GM21723 (cell line): ENCODE measurements at regions not wholly inside any gene's neighbourhood (a gene's known extent, or its start where the extent isn't known, plus 50 kb on each side); places are given as distances from the start of the nearest gene placed in this dataset.
"Not testable (repeated sequence)": the region's sequence is repeated elsewhere in the genome, so short reads cannot be mapped to it uniquely, and the experiment has no call there.

Experiments used
- ATAC-seq: cut with Tn5 transposase; IDR thresholded peaks from one replicate; pipeline ENCODE4 v1.9.1; 2021; ENCODE audit warnings: mild to moderate bottlenecking, moderate library complexity; ENCODE audit not compliant: unreplicated experiment

GRCh38 chr12:68387338-68387737, 55.2 kb upstream of the MDM1 start:
- no peak for ATAC-seq

- ATAC-seq = no peak
Measured at GRCh38 chr12:68389305-68389704, 57.1 kb upstream of the MDM1 start.

GRCh38 chr12:68391937-68392336, 59.8 kb upstream of the MDM1 start:
- no peak for ATAC-seq

- no peak for ATAC-seq
Measured at GRCh38 chr12:68392376-68392775, 60.2 kb upstream of the MDM1 start.

DNA sequence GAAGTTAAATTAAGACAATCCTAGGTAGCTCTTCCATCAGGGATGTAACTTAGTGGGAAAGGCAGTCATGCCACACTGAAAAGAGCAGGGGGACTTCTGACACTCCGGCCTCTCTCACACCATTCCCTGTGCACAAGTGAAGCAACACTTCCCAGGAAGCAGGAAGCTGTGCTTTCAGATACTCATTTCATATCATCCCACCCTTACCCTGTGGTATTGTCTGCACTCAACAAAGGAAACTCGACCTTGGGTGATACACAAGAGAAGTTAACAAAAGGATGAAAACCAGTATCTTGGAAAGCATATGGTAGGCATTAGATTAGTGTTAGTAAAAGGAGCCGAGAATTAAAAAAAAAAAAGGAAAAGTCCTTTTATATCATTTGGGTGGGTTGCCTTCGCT, 61.3 kb upstream of the MDM1 start:
- ATAC-seq = no peak

- ATAC-seq = no peak
Measured at GRCh38 chr12:68397566-68398158, 65.5 kb upstream of the MDM1 start.

DNA sequence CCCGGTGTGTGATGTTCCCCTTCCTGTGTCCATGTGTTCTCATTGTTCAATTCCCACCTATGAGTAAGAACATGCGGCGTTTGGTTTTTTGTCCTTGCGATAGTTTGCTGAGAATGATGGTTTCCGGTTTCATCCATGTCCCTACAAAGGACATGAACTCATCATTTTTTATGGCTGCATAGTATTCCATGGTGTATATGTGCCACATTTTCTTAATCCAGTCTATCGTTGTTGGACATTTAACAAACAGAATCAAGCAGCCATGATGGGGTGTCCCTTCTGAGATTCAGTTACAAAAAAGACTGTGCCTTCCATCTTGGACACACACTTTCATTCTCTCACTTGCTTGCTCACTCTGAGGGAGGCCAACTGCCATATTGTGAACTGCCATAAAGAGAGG, 66.5 kb upstream of the MDM1 start:
- not testable (repeated sequence) for ATAC-seq

DNA sequence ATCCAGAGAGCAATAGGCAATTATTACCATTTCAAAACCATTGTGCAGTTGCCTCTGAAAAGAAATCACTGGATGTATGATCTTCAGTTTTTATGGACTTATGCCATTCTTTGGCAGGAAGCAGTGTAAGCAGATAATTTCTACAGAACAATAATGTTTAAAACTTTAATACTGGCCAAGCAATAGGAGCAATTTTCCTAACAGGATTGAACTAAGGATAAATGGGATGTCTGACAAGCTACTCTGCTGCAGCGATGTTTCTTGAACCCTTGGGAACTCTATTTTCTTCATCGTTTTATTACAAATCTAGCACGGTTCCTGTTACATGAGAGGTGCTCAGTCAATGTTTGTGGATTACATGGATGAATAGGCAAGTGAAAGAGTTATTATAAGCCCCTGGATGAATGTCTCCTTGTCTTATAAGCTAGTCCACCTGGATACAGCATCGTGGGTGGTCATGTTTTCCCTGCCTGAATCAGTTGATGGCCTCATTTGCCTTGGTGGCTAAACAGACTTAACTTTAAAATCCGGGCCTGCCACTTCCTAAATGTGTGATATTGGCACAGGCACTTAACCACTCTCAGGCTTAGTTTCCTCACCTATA, 68.2 kb upstream of the MDM1 start:
- ATAC-seq = no peak

DNA sequence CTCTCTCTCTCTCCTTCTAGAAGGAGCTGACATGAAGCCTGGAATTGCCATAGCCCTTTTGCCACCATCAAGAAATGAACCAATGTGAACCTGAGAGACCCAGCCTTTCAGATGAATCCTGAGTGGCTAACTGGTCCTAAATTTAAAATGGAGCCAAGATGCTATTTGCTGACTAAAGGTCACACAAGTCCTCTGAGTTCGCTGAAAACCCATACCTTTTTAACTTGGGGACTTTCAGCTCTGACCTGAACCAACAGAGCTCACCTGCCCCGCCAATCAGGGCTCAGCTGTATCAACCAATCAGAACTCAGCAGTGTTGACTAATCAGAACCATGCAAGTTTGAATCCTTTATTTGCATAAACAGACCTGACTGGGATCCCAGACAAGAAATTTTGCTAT, 70.3 kb upstream of the MDM1 start:
- ATAC-seq = no peak

- no peak for ATAC-seq
Measured at GRCh38 chr12:68403296-68403695, 71.1 kb upstream of the MDM1 start.

GRCh38 chr12:68403711-68404110, 71.5 kb upstream of the MDM1 start:
- ATAC-seq = no peak

- no peak for ATAC-seq
Measured at GRCh38 chr12:68405343-68405781, 73.2 kb upstream of the MDM1 start.

DNA sequence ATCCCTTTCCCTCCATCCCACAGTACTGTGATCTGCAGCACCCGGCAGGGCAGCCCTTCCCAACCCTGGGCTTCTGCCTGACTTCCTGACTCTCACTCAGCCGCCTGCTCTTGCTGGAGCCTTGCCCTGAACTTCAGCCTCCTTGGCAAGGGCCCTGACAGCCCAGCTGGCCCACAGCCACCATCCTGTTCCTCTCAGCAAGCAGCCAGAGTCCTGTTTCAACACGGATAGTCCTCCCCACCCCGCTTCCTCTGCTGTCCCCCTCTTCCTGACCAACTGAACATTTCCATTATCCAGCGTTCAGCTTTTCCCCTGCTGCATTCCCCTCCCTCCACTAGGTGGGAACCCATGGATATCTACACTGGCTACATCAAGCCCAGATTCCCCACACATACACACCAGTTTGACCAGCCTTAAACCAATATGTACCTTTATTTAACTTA, 74.0 kb upstream of the MDM1 start:
- no peak for ATAC-seq

DNA sequence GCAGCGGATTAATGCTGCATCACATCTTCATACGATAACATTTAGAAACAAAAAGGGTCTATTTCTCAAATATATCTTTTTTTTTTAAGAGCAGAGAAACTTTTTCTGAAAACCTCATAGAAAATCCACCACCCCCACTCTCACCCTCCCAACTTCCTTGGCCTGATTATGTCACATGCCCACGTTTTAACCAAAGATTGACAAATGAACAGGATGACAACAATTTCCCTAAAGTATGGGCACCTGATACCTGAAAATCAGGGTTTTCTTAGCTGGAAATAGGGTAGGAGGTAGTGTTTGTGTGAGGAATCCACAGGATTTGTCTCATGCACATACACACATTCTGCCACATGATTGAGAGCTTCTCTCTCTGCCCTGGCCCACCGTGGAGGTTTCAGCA, 74.7 kb upstream of the MDM1 start:
- no peak for ATAC-seq

DNA sequence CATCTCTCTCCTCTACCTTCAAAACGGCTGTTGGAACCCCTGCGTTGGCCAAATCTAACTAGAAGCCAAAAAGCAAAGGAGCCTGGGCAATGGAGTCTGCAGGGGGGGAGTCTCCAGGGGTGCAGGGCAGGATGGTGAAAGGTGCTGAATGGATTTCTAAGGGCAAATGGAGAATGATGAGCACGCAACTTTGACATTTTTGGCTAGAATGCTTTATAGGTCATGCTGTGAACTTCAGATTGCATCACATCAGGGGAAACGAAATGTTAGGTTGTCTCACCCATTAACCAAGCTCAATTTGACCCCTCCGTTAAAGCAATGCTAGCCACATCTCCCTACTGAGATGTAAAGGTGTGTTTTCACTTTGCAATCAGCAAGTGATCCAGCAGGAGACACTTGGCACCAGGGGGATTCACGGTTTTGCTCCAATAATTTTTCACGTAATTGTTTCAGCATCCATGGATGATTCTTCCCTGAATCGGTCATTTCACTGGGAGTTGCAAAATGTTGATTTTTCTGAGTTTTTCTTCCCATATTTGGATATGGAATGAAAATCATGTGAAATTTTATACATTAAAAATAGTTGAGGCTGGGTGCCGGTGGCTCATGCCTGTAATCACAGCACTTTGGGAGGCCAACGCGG, 78.0 kb upstream of the MDM1 start:
- no peak for ATAC-seq

DNA sequence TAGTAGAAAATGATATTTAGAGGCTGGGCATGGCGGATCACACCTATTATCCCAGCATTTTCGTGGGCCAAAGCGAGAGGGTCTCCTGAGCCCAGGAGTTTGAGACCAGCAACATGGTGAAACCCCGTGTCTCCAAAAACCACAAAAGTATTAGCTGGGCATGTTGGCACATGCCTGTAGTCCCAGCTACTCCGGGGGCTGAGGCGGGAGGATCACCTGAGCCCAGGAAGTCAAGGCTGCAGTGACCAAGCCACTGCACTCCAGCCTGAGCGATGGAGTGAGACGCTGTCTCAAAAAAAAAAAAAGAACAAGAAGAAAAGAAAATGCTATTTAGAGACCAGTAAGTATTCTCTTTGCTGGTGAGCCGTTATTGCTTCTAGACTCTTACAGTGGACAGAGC, 79.2 kb upstream of the MDM1 start:
- no peak for ATAC-seq

- no peak for ATAC-seq
Measured at GRCh38 chr12:68414988-68415387, 82.8 kb upstream of the MDM1 start.

GRCh38 chr12:68416350-68416749, 84.2 kb upstream of the MDM1 start:
- no peak for ATAC-seq

GRCh38 chr12:68416826-68417225, 84.7 kb upstream of the MDM1 start:
- no peak for ATAC-seq

DNA sequence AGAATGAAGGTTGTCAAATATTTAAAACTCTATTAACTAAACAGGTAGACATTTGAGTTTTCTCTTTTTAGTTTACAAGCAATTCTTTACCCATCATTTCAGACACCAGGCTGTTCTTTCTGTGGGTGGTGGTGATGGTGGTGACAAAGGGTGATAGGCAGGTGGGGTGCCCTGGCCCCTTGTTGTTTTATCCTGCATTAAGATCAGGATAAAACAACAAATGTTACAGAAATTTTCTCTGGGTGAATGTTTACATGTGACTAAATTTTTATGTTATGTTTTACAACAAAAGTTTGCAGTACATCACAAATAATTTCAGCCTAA, 85.9 kb upstream of the MDM1 start:
- ATAC-seq = no peak

DNA sequence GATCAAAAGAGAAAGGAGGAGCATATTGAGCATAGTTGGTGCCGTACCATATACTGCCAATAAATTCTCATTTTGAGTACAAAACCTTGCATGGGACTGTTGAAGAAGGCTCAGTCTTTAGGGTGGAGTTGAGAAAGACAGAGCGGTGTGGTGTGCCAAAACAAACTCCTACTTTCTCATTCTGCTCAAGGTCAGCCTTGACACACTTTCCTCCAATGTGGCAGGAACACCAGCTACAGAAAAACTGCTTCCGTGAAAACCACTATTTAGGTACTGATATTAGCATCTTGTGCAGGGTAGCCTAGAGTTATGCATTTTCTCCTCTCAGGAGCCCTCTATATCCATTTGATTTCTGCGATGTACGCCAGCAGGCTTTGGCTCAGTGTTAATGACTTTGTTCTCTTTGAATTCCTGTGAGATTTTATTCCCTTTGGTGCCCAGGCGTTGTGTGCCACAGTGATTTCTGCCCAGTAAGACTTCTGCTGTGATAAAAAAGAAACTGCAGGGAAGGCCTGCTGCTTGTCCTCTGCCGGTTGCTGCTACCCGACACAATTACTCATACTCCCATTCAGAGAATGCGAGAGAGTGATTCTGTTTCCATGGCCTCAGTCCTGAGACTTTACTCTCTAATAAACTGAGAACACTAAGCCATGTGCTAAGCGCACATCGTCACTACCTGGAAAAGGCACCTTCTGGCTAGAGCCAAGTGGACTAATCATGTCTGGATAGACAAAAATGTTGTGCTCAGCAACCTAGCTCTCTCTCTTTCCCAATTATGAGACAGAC, 88.3 kb upstream of the MDM1 start:
- ATAC-seq = no peak

GRCh38 chr12:68422159-68422558, 90.0 kb upstream of the MDM1 start:
- ATAC-seq = no peak
